NCI-H526 (cell line): ENCODE measurements at regions not wholly inside any gene's neighbourhood (a gene's known extent, or its start where the extent isn't known, plus 50 kb on each side); places are given as distances from the start of the nearest gene placed in this dataset.
"Not testable (repeated sequence)": the region's sequence is repeated elsewhere in the genome, so short reads cannot be mapped to it uniquely, and the experiment has no call there.

Experiments
- DNase-seq, 2 experiments: peaks; one replicate each; lab custom pipeline; 2025; lab: John Stamatoyannopoulos, UW

DNA sequence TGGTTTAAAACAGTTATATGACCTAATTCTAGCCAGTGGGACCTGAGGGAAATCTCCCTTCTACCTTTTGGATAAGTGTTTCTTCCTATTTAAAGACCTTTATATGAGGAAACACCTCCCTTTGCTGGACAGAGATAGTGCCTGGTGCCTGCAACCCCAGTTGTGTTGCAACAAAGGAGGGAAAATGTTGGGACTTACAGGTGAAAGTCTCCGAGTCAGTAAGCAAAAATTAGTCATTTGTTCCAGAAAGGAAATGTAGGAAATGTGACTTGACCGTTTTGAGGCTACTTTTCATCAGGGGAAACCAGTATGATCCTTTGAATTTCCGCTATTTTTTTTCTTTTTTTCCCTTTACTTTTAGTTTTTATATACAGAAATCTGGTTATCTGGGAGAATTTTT lies 165.5 kb downstream of the DKK1 start:
- no peak for DNase-seq

DNA sequence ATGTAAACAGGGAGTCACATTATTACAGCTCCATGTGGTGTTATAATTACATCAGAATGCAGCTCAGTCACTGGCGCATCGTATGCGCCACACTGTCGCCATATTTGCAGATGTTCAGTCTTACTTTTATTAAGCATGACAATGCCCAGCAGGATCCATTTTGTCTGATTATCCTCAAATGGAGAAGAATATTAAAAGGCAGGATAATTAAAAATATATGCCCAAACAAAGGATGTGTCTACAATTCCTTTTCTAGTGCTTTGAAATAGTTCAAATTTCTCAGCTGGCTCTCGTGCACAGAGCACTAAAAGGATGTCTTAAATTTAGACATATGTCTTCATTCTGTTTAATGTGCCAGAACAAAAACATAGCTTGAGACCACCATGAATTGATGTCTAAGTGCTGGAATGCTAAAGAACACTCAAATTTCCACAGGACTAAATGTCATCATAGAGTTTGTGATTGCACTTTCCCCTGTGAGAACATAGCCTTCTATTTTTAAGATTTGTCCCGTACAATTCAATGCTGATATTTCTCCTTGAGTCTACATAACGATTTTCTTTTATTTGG lies 168.0 kb downstream of the DKK1 start:
- no peak for DNase-seq

DNA sequence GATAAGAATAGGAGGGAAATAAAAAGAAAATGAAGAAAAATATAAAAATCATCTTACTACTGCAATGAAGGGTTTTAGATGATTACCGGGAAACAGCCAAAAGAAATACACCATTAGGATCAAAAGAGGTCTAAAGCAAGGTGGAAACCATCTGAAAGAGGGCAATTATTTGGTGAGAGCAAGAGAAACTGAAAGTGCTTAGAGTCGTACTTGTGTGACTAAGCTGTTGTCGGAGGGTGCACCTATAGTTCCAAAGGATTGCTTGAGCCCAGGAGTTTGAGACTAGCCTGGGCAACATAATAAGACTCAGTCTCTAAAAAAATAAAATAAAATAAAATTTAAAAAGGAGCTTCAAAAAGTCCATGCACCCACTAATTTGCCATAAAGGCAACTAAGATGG lies 169.5 kb downstream of the DKK1 start:
- no peak for DNase-seq

DNA sequence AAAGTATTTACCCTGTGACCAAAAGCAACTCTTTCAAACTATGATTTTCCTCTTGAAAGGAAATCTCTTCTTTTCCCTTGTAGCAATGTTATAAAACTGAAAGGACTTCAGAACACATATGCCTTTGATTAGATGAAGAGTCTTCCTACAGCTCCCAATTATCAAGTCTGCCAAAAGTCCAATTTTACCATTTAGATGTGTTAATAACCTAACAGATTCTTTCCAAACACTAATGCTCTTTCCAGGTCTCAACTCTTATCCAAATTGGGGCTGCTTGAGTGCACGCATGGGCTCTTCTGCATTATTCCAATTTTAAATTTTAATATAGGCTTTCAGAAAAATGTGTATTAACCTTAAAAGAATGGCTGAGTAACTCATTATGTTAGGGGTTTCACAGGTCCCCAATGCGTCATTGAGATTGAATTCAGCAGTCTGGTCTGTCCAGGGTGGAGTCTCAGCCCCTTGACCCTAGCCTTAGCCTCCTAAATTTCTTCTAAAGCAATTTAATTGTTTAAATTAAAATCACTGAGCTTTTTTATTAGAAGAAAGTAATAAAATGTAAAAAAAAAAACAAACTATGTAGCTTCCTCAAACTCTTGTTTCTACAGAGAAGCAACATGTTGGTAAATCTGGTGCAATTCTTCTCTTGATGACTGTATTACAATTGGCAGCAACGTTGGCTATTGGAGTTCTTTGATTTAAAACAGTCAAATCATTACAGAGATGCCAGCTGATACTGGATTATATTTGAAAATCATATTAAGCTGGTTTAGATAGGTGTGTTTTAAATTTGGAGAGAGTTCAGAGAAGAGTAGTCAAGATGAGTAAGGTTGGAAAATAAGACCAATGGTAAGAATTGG lies 170.4 kb downstream of the DKK1 start:
- DNase-seq, result no peak

DNA sequence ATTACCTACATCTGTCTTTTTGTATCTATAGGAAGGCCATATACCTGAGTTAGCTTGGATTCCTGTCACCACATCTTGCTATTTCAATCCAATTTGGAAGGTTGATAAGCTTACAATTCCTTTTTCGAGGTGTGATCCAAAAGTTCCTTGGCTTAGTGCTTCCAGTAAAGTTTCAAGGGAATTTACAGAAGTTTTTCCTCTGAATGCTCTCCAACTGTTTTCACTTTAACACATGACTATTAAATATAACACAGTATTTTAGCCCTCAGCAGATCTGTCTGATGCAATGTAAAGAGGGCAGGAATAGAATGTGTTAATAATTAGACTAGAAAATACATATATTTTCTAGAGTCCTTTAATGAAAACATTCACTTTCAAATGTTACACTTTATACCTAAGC lies 171.4 kb downstream of the DKK1 start:
- DNase-seq, result no peak

DNA sequence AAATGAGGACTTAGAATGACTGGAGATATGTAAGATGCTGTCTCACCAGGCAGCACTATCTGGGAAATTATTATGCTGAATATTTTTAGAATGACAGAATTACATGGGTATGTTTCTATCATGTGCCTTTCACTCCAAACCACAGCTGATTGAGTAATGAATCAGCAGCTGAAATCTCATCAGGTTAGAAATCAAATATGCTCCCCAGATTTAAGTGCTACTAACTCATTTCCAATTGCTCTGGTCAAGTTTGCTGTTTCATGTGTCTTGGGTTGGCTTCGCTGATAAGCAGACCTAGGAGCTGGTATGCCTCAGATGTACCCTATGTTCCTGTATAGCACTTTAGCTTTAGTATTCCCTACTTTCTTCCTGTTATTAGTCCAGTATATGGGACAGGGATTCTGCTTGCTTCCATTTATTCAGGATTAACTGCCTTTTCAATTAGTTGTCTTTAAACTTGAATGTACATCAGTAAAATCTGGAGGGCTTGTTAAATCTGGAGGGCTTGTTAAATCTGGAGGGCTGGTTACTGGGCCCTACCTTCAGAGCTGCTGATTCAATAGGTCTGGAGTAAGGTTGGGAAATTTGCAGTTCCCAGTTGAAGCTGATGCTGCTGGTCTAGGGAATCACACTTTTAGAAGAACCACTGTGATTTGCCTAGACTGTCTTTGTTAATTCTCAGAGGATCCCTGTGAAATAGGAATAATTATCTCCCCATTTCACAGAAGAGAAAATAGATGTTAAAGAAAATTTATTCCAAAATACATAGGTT lies 172.9 kb downstream of the DKK1 start:
- DNase-seq, result no peak

DNA sequence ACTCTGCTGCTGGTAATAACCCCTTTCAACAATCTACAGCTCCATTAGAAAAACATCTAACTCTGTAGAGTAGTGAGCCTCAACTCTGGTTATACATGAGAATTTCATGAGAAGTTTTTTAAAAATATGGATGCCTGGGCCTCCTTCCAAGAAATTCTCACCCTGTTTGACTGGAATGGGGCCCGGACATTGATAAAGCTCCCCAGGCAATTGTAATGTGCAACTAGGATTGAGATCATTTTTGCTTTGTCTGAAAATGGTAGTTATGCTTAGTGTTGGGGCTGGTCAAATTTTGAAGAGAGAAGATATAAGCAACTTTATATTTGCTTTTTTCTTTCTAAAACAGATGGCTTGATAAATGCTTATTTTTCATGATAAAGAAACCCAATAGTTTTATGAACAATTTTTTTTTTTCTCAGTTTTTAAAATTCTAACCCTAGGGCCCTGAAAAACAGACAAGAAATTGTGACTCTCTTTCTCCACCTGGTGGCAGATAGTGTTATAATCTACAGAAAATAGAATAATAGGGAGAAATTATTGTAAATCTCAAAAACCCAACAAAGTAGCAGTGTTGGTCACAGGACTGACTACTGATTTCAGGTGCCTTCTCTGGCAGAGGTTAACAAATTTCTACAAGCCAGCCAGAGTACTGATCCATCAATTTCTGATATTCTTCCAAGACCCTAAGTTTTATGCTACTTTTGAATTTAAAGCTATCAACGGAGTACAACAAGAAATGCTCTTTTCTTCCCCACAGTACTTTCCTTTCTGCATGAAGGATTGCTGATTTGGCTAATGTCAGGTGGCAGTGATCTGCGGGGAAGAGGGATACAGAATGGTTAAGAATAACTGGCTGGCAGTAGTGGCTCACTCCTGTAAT lies 174.8 kb downstream of the DKK1 start:
- peak in 1 of 2 experiments; percentile 11 for DNase-seq

DNA sequence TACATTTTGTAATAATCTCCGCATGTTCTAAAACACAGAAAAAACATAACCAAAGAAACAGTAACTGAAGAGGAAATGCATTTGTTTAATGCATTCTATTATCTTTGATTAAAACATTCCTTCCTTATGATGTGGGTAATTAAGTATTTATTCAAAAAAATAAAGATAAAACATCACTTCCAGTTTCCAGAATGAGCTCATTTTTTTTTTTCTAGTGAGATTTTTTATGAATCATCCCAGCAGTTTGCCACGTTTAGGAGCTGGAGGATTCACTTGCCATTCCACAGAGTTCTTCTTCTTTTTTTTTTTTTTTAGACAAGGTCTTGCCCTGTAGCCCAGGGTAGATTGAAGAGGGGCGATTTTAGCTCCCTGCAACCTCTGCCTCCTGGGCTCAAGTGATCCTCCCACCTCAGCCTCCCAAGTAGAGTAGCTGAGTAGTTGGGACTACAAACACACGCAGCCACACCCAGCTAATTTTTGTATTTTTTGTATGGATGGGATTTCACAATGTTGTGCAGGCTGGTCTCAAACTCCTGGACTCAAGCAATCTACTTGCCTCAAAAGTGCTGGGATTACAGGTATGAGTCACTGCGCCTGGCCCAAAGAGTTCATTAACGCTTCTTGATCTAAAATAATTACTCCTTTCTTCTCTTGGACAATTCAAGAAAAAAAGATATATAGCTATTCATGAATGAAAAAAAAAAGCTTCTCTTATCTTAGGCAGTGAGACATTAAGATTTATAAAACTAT lies 177.3 kb downstream of the DKK1 start:
- no peak for DNase-seq

DNA sequence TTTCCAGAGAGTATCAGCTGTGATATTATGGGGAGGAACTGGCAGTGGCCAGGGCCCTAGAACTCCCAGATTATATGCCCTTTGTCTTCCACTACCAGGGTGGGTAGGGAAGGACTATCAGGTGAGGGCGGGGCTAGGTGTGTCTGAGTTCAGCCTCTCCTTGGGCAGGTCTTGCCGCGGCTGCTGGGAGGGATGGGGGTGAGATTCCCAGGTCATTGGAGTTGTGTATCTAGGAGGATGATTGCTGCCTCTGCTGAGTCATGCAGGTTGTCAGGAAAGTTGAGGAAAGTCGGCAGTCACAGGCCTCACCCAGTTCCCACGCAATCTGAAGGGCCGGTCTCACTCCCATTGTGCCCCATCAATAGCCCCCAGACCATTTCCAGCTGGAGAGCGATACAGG lies 185.2 kb downstream of the DKK1 start:
- no peak for DNase-seq

DNA sequence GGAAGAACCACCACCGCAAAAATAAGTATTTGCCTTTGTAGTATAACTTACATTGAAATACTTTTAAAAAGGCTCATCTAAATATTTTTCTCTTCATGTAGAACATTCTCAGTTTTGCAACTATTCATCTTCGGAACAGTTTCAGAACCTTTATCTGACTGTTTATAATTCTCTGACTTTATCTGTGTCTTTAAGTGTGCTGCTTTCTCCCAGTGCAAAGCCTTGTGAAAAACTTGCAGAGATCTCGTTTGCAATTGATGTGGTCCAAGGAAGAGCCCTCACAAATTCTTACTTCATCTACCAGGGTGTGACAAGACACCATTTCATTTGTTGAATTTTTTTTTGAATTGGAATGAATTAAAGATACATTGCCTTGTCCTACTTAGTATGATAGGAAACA lies 186.4 kb downstream of the DKK1 start:
- DNase-seq, result no peak

DNA sequence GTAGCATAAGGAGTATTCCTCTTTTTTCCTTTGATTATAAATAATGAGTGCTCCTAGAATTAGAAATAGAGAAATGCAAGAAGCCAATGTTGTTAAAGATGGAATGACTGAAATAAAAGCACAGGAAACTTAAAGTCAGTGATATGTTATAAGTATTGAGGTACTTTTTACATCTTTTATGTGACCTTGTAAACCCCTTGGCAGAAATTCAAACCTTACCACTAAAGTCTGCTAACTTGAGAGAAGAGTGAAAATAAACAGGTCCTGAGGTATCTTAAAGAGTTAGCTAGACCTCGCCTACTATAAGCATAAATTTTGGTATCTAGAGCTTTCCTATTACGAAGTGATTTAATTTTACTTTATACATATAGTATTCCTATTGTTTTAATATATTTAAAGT lies 188.2 kb downstream of the DKK1 start:
- DNase-seq, result no peak

DNA sequence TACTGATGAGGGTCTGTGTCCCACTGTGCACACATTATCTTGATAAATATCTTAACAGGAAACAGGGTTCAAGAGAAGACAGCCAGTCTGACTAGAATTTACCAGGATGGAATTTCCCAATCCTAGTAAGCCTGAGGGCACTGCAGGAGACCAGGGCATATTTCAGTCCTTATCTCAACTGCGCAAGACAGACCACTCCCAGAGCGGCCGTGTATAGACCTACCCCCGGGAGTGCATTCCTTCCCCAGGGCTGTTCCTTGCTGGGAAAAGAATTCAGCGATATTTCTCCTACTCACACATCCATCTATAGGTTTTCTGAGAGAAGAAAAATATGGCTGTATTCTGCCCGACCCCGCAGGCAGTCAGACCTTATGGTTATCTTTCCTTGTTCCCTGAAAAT lies 191.3 kb downstream of the DKK1 start:
- DNase-seq, result not testable (repeated sequence)

DNA sequence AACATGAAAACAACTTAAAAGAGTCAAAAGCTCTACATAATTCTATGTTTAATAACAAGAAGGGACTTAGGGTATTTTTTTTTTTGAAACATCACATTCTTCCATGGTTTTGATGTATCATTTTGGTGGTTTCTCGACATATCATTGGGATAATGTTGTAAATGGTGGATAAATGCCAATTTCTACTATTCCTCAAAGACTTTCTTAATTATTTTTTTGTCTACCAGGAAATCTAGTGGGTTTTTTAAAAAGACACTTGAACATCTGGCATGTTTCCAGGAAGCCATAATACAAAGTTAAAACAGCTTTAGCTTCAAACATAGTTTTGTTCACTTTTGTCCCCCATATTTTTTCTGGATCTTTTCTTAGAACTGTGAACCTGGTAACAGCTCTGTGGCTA lies 200.4 kb downstream of the DKK1 start:
- DNase-seq, result no peak

DNA sequence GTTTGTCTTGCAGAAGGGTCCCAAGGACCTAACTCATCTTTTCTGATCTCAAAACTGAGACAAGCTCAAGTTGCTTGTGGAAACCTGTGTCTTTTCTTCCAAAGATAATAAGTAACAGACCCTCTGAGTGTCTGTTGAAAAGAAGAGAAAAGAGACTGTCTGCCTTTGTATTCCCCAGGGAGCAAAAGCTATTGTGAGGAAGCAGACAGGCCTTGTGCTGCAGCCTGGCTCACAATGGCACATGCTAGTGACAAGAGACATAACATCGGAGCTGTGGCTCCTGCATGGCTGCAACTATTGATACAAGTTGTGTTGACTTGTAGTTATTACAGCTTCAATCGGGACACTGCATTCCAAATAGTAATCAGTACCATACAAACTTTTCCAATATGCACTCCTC lies 202.9 kb downstream of the DKK1 start:
- DNase-seq, result no peak

DNA sequence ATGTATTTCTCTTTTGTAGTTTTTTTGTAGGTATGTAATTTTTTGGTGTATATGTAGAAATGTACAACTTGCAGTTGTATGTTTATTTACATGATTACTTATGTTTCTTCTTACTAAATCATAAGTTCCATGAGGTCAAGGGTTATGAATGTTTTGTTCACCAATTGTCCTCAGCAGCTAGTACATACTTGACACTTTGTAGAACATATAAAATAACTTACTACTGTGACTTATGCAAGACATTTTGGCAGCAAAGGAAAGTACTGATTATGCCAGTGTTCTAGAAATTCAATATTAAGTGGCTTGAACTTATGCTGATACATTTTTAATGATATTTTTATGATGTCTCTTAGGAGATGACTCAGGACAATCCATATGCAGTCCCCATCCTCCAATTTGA lies 209.6 kb downstream of the DKK1 start:
- DNase-seq, result no peak

DNA sequence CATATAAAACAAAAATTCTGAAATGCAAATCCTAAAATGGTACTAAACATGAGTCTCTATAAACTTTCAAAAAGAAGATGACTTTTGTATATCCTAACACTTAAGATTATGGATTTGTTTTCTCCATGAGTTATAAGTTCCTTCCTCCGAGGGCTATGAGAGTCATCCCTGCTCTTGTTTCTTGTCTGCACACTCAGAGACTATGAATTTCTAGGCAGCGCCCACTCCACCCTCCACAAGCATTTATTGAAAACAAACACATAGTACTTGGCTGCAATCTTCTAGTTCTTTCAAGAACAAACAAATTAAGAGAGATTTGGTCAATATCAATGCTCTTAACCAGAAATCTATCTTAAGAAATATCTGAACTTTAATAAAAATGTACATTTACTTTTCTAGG lies 211.7 kb downstream of the DKK1 start:
- no peak for DNase-seq

DNA sequence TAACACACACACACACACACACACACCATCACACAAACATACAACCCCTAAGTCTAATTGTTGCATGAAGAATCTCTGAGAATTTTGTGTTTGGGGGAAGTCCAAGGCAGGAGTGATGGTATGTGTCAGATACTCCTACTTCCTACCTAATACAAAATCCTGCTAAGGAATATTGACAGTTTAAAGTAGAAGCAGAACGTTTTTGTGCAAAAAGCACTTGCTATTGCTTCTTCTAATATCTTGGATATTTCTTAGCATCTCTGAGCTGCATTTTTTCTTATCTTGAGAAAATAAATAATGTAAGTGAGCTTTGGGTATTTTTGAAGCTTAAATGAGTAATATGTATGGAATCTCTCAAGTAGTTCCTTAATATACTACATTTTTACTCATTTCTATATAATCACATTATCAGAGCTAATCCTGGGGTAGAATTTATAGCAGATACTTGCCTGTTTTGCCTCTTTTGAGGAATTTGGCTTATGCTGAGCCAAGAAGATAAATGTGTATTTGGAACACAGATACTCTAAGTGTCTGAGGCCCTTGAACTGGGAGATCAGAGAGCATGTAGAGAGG lies 212.3 kb downstream of the DKK1 start:
- no peak for DNase-seq

DNA sequence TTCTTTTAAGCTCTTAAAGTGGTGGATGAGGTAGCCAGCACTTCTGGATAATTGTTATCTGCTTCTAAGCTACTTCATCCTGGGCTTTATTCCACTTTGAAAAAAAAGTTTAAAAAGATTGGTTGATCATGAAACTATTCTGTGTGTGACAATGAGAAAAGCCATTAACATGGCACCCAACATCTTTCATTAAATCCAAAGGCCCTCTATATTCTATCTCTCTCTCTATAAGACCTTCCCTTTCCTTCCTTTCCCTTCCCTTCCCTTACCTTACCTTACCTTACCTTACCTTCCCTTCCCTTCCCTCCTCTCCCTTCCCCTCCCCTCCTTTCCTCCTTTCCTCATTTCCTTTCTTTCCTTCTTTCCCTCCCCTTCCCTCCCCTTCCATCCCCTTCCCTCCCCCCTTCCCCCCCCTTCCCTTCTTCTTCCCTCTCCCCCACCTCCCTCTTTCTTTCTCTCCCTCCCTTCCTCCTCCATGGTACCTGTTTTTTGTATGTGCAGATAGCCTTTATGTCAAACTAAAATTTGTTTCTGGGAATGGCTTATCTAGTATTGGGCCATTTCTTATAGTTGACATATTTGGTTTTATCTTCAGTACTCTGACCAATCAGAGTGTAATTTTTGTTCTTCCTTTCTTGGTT lies 218.7 kb downstream of the DKK1 start:
- DNase-seq, result no peak

DNA sequence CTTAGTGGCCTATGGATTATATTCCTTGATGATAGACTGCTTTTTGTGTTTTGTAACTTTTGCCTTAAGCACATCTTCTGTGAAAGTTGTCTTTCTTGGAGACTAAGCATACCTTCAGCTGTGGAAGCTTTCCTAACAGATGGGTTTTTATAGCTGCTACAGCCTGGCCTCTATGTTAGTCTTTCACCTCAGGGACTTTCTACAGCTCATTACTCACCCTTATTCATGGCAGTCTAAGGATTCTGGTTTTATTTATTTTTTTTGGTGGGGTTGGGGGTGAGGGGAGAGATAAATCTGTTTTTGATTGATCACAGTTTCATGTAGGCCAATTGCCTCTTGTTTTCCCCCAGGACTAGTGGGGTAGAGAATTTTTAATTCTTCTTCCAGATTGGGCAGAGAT lies 219.9 kb downstream of the DKK1 start:
- no peak for DNase-seq

DNA sequence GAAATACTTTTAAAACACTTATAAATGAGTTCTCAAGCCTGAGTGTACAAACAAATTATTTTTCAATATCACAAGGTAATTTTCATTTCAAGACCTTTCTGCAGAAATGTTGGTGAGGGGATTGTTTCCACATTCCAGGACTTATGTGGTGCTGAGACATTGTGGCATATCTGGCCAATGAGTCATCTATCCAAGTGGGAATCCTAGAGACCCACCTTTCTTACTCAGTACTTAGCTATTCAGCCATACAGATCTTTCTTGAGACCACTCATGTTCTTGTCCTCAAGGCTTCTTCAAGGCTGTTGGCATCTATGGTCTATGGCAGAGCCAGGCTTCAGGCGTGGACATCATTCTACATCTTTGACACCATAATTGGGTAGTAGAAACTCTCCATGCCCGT lies 225.4 kb downstream of the DKK1 start:
- DNase-seq, result no peak
